Loucy (cell line): ENCODE measurements at regions not wholly inside any gene's neighbourhood (a gene's known extent, or its start where the extent isn't known, plus 50 kb on each side); places are given as distances from the start of the nearest gene placed in this dataset.

Experiments
- EZH2phosphoT487 ChIP-seq: fragments of 200-600 bp; IDR thresholded peaks from 2 replicates; pipeline ENCODE4 v1.6.1; 2018; ENCODE audit warnings: antibody characterized with exemption, mild to moderate bottlenecking, moderate library complexity, borderline replicate concordance
- TF ChIP-seq, protein P1 (sequence below): fragments of 200-600 bp; sonication (generic); conservative IDR thresholded peaks from 2 replicates; pipeline ENCODE4 v1.5.1; 2014; ENCODE audit warnings: mild to moderate bottlenecking, antibody characterized with exemption, low read length

DNA sequence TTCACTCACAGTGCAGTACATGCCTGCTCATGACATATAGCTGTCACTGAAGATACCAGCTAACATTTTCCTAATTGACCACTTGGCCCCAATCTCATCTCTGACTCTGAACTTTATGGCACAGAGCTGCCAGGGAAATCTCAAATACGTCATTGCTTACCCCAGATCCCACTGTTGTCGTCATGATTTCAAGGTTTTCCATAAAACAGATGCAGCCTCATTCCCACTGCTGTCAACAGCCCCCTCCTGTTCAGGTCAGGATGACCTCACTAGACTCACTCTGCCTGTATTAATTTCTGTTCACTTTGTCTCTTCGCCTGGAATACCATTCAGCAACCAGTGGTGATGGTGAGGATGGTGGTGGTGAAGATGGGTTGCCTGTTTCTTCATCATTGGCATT is 262.6 kb upstream of the TPM1 start:
- TF ChIP-seq, protein P1, sequence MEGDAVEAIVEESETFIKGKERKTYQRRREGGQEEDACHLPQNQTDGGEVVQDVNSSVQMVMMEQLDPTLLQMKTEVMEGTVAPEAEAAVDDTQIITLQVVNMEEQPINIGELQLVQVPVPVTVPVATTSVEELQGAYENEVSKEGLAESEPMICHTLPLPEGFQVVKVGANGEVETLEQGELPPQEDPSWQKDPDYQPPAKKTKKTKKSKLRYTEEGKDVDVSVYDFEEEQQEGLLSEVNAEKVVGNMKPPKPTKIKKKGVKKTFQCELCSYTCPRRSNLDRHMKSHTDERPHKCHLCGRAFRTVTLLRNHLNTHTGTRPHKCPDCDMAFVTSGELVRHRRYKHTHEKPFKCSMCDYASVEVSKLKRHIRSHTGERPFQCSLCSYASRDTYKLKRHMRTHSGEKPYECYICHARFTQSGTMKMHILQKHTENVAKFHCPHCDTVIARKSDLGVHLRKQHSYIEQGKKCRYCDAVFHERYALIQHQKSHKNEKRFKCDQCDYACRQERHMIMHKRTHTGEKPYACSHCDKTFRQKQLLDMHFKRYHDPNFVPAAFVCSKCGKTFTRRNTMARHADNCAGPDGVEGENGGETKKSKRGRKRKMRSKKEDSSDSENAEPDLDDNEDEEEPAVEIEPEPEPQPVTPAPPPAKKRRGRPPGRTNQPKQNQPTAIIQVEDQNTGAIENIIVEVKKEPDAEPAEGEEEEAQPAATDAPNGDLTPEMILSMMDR: no peak
- TF ChIP-seq EZH2phosphoT487: no peak
